ENCODE measurements at regions not wholly inside any gene's neighbourhood (a gene's known extent, or its start where the extent isn't known, plus 50 kb on each side); places are given as distances from the start of the nearest gene placed in this dataset.

- no peak overlapping the region for H3K27ac Mint-ChIP-seq
- DNase-seq, result no peak
- H3K4me3 Mint-ChIP-seq, result no peak overlapping the region
- H3K9me3 Mint-ChIP-seq, result no peaks in the 10 kb centered on the region
- ATAC-seq (replicated peaks), result no peak
- H3K4me1 Mint-ChIP-seq (ENCODE audit: low read depth in 2 of 2), result peaks cover 0 to 3% of the 10 kb centered on the region in 2 donors
- H3K36me3 Mint-ChIP-seq (ENCODE audit: insufficient read depth), result no peaks in the 10 kb centered on the region
- H3K27me3 Mint-ChIP-seq, result peaks cover 43 to 79% of the 10 kb centered on the region in 2 donors
Measured at GRCh38 chr22:19621373-19622060, 92.8 kb upstream of the SEPTIN5 start.

GRCh38 chr22:19622061-19622441, 92.3 kb upstream of the SEPTIN5 start:
- H3K4me3 Mint-ChIP-seq, result no peak overlapping the region
- peaks cover 39 to 75% of the 10 kb centered on the region in 2 donors for H3K27me3 Mint-ChIP-seq
- peaks cover 0 to 3% of the 10 kb centered on the region in 2 donors for H3K4me1 Mint-ChIP-seq (ENCODE audit: low read depth in 2 of 2)
- H3K36me3 Mint-ChIP-seq (ENCODE audit: insufficient read depth), result no peaks in the 10 kb centered on the region
- ATAC-seq (replicated peaks) (no peak), DNase-seq (no peak)
- H3K27ac Mint-ChIP-seq, result no peak overlapping the region
- no peaks in the 10 kb centered on the region for H3K9me3 Mint-ChIP-seq

- peaks cover 0 to 6% of the 10 kb centered on the region in 2 donors for H3K4me1 Mint-ChIP-seq (ENCODE audit: low read depth in 2 of 2)
- H3K27ac Mint-ChIP-seq, result no peak overlapping the region
- peaks cover 39 to 78% of the 10 kb centered on the region in 2 donors for H3K27me3 Mint-ChIP-seq
- H3K36me3 Mint-ChIP-seq (ENCODE audit: insufficient read depth), result no peaks in the 10 kb centered on the region
- DNase-seq (no peak), ATAC-seq (replicated peaks) (no peak)
- peak overlapping the region in 1 of 2 donors; percentile 30 for H3K4me3 Mint-ChIP-seq
- no peaks in the 10 kb centered on the region for H3K9me3 Mint-ChIP-seq
Measured at GRCh38 chr22:19625331-19626041, 88.8 kb upstream of the SEPTIN5 start.

- peak overlapping the region in 1 of 2 donors; percentile 30 for H3K4me3 Mint-ChIP-seq
- H3K9me3 Mint-ChIP-seq, result no peaks in the 10 kb centered on the region
- peaks cover 36 to 77% of the 10 kb centered on the region in 2 donors for H3K27me3 Mint-ChIP-seq
Measured at GRCh38 chr22:19626042-19626587, 88.2 kb upstream of the SEPTIN5 start.

GRCh38 chr22:19626666-19627065, 87.6 kb upstream of the SEPTIN5 start:
- no peaks in the 10 kb centered on the region for H3K9me3 Mint-ChIP-seq
- DNase-seq (no peak), ATAC-seq (replicated peaks) (no peak)
- no peak overlapping the region for H3K27ac Mint-ChIP-seq
- no peaks in the 10 kb centered on the region for H3K36me3 Mint-ChIP-seq (ENCODE audit: insufficient read depth)
- no peak overlapping the region for H3K4me3 Mint-ChIP-seq
- peaks cover 0 to 6% of the 10 kb centered on the region in 2 donors for H3K4me1 Mint-ChIP-seq (ENCODE audit: low read depth in 2 of 2)
- peaks cover 32 to 74% of the 10 kb centered on the region in 2 donors for H3K27me3 Mint-ChIP-seq

More at GRCh38 chr22:19626042-19626587, 88.2 kb upstream of the SEPTIN5 start:
- H3K27ac Mint-ChIP-seq, result no peak overlapping the region
- H3K4me1 Mint-ChIP-seq (ENCODE audit: low read depth in 2 of 2), result peaks cover 0 to 6% of the 10 kb centered on the region in 2 donors
- no peaks in the 10 kb centered on the region for H3K36me3 Mint-ChIP-seq (ENCODE audit: insufficient read depth)
- ATAC-seq (replicated peaks), result no peak
- no peak for DNase-seq

- no peak for ATAC-seq (replicated peaks)
- Mint-ChIP-seq H3K4me3 (no peak overlapping the region), H3K27ac (no peak overlapping the region), H3K27me3 (peaks cover 33 to 73% of the 10 kb centered on the region in 2 donors), H3K9me3 (no peaks in the 10 kb centered on the region), H3K4me1 (ENCODE audit: low read depth in 2 of 2) (peaks cover 0 to 4% of the 10 kb centered on the region in 2 donors), H3K36me3 (ENCODE audit: insufficient read depth) (no peaks in the 10 kb centered on the region)
- no peak for DNase-seq
Measured at GRCh38 chr22:19628038-19628776, 86.1 kb upstream of the SEPTIN5 start.

- H3K4me3 Mint-ChIP-seq, result no peak overlapping the region
- peaks cover 0 to 4% of the 10 kb centered on the region in 2 donors for H3K4me1 Mint-ChIP-seq (ENCODE audit: low read depth in 2 of 2)
- H3K27ac Mint-ChIP-seq, result no peak overlapping the region
- H3K27me3 Mint-ChIP-seq, result peaks cover 33 to 71% of the 10 kb centered on the region in 2 donors
- DNase-seq, result no peak
- ATAC-seq (replicated peaks), result no peak
- H3K9me3 Mint-ChIP-seq, result no peaks in the 10 kb centered on the region
- H3K36me3 Mint-ChIP-seq (ENCODE audit: insufficient read depth), result no peaks in the 10 kb centered on the region
Measured at GRCh38 chr22:19629331-19629719, 85.0 kb upstream of the SEPTIN5 start.

- H3K4me3 Mint-ChIP-seq, result no peak overlapping the region
- peak; percentile 76 for ATAC-seq (replicated peaks)
- H3K36me3 Mint-ChIP-seq (ENCODE audit: insufficient read depth), result no peaks in the 10 kb centered on the region
- no peak overlapping the region for H3K27ac Mint-ChIP-seq
- H3K9me3 Mint-ChIP-seq, result no peaks in the 10 kb centered on the region
- peaks cover 0 to 4% of the 10 kb centered on the region in 2 donors for H3K4me1 Mint-ChIP-seq (ENCODE audit: low read depth in 2 of 2)
- H3K27me3 Mint-ChIP-seq, result peaks cover 33 to 66% of the 10 kb centered on the region in 2 donors
- peak; percentile 76 to 86 (median 80) for DNase-seq
Measured at GRCh38 chr22:19629720-19630419, 84.4 kb upstream of the SEPTIN5 start.

GRCh38 chr22:19630614-19631013, 83.7 kb upstream of the SEPTIN5 start:
- no peak overlapping the region for H3K4me3 Mint-ChIP-seq
- no peak for ATAC-seq (replicated peaks)
- peaks cover 32 to 63% of the 10 kb centered on the region in 2 donors for H3K27me3 Mint-ChIP-seq
- H3K27ac Mint-ChIP-seq, result no peak overlapping the region
- H3K4me1 Mint-ChIP-seq (ENCODE audit: low read depth in 2 of 2), result peaks cover 0 to 4% of the 10 kb centered on the region in 2 donors
- DNase-seq, result no peak
- H3K9me3 Mint-ChIP-seq, result no peaks in the 10 kb centered on the region
- H3K36me3 Mint-ChIP-seq (ENCODE audit: insufficient read depth), result no peaks in the 10 kb centered on the region

GRCh38 chr22:19631899-19632667, 82.2 kb upstream of the SEPTIN5 start:
- H3K9me3 Mint-ChIP-seq, result no peaks in the 10 kb centered on the region
- H3K27ac Mint-ChIP-seq, result no peak overlapping the region
- H3K4me3 Mint-ChIP-seq, result no peak overlapping the region
- peaks cover 25 to 53% of the 10 kb centered on the region in 2 donors for H3K27me3 Mint-ChIP-seq
- DNase-seq (no peak), ATAC-seq (replicated peaks) (no peak)
- H3K36me3 Mint-ChIP-seq (ENCODE audit: insufficient read depth), result no peaks in the 10 kb centered on the region
- peaks cover 0 to 3% of the 10 kb centered on the region in 2 donors for H3K4me1 Mint-ChIP-seq (ENCODE audit: low read depth in 2 of 2)

- no peak for DNase-seq
- Mint-ChIP-seq H3K27me3 (peaks cover 23 to 49% of the 10 kb centered on the region in 2 donors), H3K4me1 (ENCODE audit: low read depth in 2 of 2) (peaks cover 0 to 3% of the 10 kb centered on the region in 2 donors), H3K9me3 (no peaks in the 10 kb centered on the region), H3K4me3 (no peak overlapping the region), H3K27ac (no peak overlapping the region), H3K36me3 (ENCODE audit: insufficient read depth) (no peaks in the 10 kb centered on the region)
- ATAC-seq (replicated peaks), result no peak
Measured at GRCh38 chr22:19632668-19633148, 81.6 kb upstream of the SEPTIN5 start.

- peaks cover 17 to 34% of the 10 kb centered on the region in 2 donors for H3K27me3 Mint-ChIP-seq
- no peak for DNase-seq
- peaks cover 0 to 3% of the 10 kb centered on the region in 2 donors for H3K4me1 Mint-ChIP-seq (ENCODE audit: low read depth in 2 of 2)
- no peak overlapping the region for H3K4me3 Mint-ChIP-seq
- no peaks in the 10 kb centered on the region for H3K36me3 Mint-ChIP-seq (ENCODE audit: insufficient read depth)
- no peaks in the 10 kb centered on the region for H3K9me3 Mint-ChIP-seq
- H3K27ac Mint-ChIP-seq, result no peak overlapping the region
- ATAC-seq (replicated peaks), result no peak
Measured at GRCh38 chr22:19634226-19634975, 79.9 kb upstream of the SEPTIN5 start.
